GM18505 (cell line): ENCODE measurements at regions not wholly inside any gene's neighbourhood (a gene's known extent, or its start where the extent isn't known, plus 50 kb on each side); places are given as distances from the start of the nearest gene placed in this dataset.

Experiments
- ATAC-seq: cut with Tn5 transposase; IDR thresholded peaks from one replicate; pipeline ENCODE4 v1.9.1; 2021; ENCODE audit not compliant: unreplicated experiment
- POLR2A ChIP-seq: IDR thresholded peaks from 4 replicates; pipeline ENCODE4 v1.6.1; 2011; ENCODE audit warnings: borderline replicate concordance; ENCODE audit not compliant: insufficient read depth, insufficient read length; ENCODE audit errors: extremely low read depth

GRCh38 chr4:37771771-37772170 is 54.7 kb upstream of the PGM2 start:
- ATAC-seq: no peak

GRCh38 chr4:37770016-37770415 is 56.5 kb upstream of the PGM2 start:
- ATAC-seq: no peak
- TF ChIP-seq POLR2A: no peak

More at GRCh38 chr4:37771771-37772170, 54.7 kb upstream of the PGM2 start:
- TF ChIP-seq POLR2A: no peak

DNA sequence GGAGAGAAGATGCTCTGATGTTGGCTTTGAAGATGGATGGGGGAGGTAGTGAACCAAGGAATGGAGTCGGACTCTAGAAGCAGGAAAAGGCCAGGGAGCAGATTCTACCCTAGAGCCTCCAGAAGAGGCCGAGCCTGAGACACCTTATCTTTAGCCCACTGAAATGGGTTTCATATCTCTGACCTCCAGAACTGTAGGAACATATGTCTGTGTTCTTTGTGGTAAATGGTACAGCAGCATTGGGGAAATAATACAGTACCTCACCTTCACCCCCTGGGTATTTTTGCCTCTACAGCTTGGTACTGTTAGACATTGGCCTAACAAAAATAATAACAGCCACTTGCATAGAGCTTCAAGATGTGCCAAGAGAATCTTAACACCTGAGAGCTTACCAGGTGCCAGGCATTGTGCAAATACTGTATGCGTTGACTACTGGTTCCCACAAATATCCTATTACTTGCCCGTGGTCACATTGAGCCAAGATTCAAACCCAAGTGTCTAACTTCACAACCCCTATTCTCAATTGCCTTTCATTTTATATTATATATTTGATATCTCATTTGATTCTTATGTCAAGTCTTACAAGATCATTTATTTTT is 57.0 kb upstream of the PGM2 start:
- no peak for ATAC-seq

GRCh38 chr4:37767546-37767945 is 58.9 kb upstream of the PGM2 start:
- no peak for ATAC-seq
- no peak for TF ChIP-seq POLR2A

More for the DNA sequence above, 57.0 kb upstream of the PGM2 start:
- TF ChIP-seq POLR2A: no peak

DNA sequence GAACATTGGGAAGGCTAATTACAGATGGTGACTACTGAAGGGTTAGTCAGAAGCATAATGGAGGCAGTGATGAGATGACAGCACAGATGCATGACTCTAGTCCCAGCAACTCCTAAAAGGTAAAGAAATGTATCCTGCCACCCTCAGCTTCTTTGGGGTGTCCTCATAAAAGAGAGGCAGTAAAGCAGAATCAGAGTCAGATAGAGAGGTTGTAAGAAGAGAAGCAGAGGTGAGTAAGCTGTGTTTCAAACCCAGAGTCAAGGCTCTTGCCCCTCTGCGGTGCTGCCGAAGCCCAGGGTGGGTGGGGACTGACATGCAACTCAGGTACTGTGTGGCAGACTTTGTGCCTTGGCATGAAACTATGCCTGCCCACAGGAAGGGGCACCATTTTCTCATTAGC is 59.5 kb upstream of the PGM2 start:
- TF ChIP-seq POLR2A: no peak
- ATAC-seq: no peak

DNA sequence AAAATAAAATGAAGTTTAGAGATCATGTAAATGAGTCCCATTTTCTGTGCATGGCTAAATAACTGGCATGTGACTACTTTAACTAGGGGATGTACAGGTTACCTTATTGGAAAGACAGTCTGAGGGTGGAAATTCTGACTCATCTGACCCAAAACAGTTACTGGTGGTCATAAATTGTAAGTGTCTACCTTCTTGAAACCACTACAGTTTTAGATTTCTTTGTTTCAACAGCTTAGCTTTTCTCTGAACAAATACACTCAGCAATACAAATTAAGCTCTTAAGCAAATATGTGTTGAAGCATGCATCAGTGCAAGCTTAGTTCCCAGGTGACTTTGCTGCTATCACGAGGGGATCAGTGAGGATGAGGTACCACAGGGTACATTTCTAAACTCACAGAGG is 60.7 kb upstream of the PGM2 start:
- TF ChIP-seq POLR2A: no peak
- ATAC-seq: no peak

GRCh38 chr4:37763831-37764230 is 62.7 kb upstream of the PGM2 start:
- ATAC-seq: no peak
- no peak for TF ChIP-seq POLR2A

DNA sequence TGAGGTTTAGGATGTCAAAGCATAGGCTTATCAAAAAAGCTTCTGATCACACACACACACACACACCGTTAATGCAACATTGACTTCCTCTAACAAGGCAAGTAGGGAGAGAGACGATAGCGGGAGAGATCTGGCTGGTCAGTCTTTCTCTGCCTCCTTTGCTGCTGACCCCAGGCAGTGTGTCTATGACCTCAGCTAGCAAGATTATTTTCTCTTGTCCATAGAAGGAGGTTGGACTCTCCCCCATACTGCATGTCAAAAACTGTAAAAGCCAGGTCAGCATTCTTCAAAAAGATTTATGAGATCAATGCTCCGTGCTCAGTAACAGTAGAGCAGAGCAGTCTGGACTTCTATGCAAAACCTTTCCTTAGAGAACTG is 63.5 kb upstream of the PGM2 start:
- ATAC-seq: no peak
- TF ChIP-seq POLR2A: no peak

- no peak for ATAC-seq
- TF ChIP-seq POLR2A: no peak
Measured at GRCh38 chr4:37762294-37762990, 64.0 kb upstream of the PGM2 start.

- no peak for TF ChIP-seq POLR2A
- ATAC-seq: no peak
Measured at GRCh38 chr4:37760840-37761239, 65.6 kb upstream of the PGM2 start.

DNA sequence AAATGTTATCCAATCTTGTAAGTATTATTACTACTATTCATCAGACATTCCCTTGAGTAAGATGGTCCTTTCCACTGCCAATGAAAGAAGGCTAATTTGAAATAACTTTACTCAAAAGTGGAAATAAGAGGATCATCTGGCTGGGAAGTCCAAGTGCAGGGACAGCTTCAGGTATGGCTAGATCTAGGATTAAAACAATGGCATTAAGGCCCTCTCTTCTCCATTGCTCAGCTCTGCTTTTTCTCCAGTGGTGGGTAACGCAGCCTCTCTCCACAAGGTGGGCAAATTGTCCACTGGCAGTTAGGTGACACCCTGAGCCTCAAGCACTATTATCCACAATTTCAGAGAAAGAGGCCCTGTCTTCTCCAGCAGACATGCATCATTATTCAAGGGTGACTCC is 66.7 kb upstream of the PGM2 start:
- no peak for TF ChIP-seq POLR2A

GRCh38 chr4:37758226-37758625 is 68.3 kb upstream of the PGM2 start:
- TF ChIP-seq POLR2A: no peak
- ATAC-seq: no peak

More for the DNA sequence above, 66.7 kb upstream of the PGM2 start:
- no peak for ATAC-seq

DNA sequence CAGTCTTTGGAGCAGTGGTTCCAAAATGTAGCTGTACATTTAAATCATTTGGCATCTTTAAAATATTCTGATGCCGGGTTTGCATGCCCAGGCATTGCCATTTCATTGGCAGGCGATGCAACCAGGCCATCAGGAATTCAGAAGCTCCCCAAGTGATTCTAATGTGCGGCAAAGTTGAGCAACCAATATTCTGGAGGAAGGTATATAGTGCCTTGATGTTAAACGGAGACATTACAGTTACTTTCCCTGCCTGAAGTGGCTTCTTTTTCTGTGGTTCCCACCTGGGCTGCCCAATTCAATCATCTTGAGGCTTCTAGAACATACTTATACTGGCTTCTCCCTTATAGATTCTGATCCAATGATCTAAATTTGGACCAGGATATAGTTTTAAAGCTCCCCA is 68.7 kb upstream of the PGM2 start:
- no peak for TF ChIP-seq POLR2A
- no peak for ATAC-seq

- ATAC-seq: no peak
- no peak for TF ChIP-seq POLR2A
Measured at GRCh38 chr4:37757121-37757520, 69.4 kb upstream of the PGM2 start.
